Epithelial cell of esophagus (primary cell): ENCODE measurements at regions not wholly inside any gene's neighbourhood (a gene's known extent, or its start where the extent isn't known, plus 50 kb on each side); places are given as distances from the start of the nearest gene placed in this dataset.

ENCODE experiments used
- DNase-seq: peaks from one replicate; pipeline ENCODE4 v3.0.0; 2010; ENCODE audit warnings: low read depth
- H3K4me3 ChIP-seq: 2 replicates; pipeline ENCODE4 v1.5.1; 2011; ENCODE audit warnings: mild to moderate bottlenecking, low read length, control low read depth
- TF ChIP-seq, protein P1 (sequence below): IDR thresholded peaks from 2 replicates; pipeline ENCODE4 v1.5.1; 2011; ENCODE audit warnings: low read depth, mild to moderate bottlenecking, low read length, control low read depth, inconsistent platforms; ENCODE audit not compliant: insufficient read depth; ENCODE audit errors: missing control alignments

DNA sequence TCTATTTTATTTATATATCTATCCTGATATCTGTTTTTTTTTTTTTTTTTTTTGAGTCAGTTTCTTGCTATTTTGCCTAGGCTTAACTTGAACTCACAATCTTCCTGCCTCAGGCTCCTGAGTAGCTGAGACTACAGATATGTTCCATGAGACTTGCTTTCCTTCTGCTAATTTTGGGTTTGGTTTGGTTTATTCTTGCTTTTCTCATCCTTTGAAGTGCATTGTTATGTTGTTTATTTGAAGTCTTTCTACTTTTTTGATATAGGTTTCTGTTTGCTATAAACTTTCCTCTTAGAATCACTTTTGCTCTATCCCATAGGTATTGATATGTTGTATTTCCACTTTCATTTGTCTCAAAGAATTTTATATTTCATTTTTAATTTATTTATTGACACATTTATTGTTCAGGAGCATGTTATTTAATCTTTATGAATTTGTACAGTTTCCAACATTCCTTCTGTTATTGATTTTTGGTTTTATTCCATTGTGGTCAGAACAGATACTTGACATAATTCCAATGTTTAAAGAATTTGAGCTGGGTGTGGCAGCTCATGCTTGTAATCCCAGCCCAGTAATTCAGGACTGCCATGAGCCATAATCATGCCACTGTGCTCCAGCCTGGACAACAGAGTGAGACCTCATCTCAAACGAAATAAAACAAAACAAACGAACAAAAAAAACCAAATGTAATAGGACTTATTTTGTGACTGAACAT lies 62.3 kb upstream of the PLSCR4 start:
- TF ChIP-seq, protein P1, sequence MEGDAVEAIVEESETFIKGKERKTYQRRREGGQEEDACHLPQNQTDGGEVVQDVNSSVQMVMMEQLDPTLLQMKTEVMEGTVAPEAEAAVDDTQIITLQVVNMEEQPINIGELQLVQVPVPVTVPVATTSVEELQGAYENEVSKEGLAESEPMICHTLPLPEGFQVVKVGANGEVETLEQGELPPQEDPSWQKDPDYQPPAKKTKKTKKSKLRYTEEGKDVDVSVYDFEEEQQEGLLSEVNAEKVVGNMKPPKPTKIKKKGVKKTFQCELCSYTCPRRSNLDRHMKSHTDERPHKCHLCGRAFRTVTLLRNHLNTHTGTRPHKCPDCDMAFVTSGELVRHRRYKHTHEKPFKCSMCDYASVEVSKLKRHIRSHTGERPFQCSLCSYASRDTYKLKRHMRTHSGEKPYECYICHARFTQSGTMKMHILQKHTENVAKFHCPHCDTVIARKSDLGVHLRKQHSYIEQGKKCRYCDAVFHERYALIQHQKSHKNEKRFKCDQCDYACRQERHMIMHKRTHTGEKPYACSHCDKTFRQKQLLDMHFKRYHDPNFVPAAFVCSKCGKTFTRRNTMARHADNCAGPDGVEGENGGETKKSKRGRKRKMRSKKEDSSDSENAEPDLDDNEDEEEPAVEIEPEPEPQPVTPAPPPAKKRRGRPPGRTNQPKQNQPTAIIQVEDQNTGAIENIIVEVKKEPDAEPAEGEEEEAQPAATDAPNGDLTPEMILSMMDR: no peak
- no peak for DNase-seq
- no peak overlapping the region for H3K4me3 ChIP-seq

DNA sequence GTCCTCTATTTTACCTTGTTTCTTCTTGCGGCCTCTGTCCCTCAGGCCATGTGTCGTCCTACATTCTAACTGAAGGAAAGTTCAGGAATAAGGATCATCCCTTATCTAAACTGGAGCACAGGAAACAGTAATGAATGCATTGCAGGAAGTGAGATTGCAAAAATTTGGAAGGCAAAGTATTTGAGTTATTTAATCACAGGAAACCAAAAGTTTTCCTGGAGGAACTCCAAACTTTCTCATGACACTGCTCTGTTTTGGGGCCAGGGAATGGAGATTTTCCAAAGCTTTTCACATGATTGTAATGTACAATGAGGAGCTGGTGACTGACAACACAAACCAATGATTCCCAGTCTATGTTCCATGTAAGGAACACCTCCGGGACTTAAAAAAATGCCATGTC lies 57.8 kb upstream of the PLSCR4 start:
- no peak for DNase-seq
- no peak overlapping the region for H3K4me3 ChIP-seq
- TF ChIP-seq, protein P1: no peak

DNA sequence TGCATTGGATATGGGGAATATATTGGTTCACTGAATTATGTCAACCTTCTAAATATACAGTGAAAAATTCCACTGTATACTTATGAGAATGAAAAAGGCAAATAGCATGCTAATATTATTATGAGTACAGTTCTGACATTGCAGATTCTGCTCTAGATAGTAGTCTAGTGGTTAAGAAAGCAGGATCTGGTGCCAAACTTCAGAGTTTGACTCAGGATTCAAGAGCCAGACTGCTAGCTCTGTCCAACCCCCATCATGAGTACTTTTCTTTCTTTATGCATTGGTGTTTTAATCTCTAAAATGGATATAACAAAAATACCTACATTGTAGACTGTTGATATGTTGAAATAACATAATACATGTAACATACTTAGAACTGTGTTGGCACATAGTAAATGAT lies 57.3 kb upstream of the PLSCR4 start:
- DNase-seq: no peak
- no peak overlapping the region for H3K4me3 ChIP-seq
- TF ChIP-seq, protein P1: no peak

DNA sequence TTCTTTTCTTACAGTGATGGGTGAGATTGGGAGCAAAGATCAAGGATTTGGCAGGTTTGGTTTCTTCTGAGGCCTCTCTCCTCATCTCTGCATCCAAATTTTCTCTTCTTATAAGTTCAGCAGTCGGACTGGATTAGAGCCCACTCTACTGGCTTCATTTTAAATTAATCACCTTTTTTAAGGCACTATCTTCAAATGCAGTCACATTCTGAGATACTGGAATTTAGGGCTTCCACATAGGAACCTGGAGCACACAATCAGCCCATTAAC lies 56.5 kb upstream of the PLSCR4 start:
- H3K4me3 ChIP-seq: no peak overlapping the region
- DNase-seq: no peak
- TF ChIP-seq, protein P1: no peak

DNA sequence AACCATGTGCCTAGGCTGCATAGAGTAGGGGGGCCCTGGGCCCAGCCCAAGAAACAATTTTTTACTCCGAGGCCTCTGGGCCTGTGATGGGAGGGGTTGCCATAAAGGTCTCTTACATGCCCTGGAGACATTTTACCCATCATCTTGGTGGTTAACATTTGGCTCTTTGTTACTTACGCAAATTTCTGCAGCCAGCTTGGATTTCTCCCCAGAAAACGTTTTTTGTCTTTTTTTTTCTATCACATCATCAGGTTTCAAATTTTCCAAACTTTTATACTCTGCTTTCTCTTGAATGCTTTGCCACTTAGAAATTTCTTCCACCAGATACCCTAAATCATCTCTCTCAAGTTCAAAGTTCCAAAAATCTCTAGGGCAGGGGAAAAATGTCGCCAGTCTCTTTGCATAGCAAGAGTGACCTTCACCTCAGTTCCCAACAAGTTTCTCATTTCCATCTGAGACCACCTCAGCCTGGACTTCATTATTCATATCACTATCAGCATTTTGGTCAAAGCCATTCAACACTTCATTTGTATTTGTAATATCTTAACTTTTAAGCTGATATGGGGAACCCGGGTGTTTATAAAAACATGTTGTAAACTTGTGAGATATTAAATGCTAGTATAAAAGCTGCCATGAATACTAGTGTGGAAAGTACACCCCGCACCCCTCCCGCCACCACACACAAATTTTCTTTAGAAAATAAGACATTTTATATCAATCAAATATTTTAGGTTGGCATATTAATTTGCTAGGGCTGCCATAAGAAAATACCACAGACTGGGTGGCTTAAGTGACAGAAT lies 56.0 kb upstream of the PLSCR4 start:
- H3K4me3 ChIP-seq: no peak overlapping the region
- DNase-seq: no peak
- TF ChIP-seq, protein P1: no peak

DNA sequence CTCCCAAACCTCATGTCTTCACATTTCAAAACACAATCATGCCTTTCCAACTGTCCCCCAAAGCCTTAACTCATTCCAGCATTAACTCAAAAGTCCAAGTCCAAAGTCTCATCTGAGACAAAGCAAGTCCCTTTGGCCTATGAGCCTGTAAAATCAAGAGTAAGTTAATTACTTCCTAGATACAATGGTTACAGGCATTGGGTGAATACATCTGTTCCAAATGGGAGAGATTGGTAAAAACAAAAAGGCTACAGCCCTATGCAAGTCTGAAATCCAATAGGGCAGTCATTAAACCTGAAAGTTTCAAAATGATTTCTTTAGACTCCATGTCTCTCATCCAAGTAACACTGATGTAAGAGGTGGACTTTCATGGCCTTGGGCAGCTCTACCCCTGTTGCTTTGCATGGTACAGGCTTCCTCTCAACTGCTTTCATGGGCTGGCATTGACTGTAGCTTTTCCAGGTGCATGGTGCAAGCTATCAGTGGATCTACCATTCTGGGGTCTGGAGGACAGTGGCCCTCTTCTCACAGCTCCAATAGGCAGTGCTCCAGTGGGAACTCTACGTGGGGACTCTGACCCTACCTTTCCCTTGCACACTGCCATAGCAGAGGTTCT lies 55.0 kb upstream of the PLSCR4 start:
- no peak overlapping the region for H3K4me3 ChIP-seq
- TF ChIP-seq, protein P1: no peak
- no peak for DNase-seq
